Left ventricle myocardium inferior (tissue), 1 donor: ENCODE measurements at regions not wholly inside any gene's neighbourhood (a gene's known extent, or its start where the extent isn't known, plus 50 kb on each side); places are given as distances from the start of the nearest gene placed in this dataset.
A peak's percentile ranks its signal among the peaks of the same experiment; 100 is the strongest.

Experiments used
- DNase-seq: peaks from one replicate; pipeline ENCODE4 v3.0.0-alpha.2; 2020
- H3K27ac ChIP-seq: fragments of 200-600 bp; replicated peaks from 2 replicates; pipeline ENCODE4 v1.8.0; 2021
- H3K27me3 ChIP-seq: fragments of 200-600 bp; 2 replicates; pipeline ENCODE4 v1.8.0; 2021; ENCODE audit warnings: low read depth
- H3K36me3 ChIP-seq: fragments of 200-600 bp; 2 replicates; pipeline ENCODE4 v1.8.0; 2021
- H3K4me1 ChIP-seq: fragments of 200-600 bp; 2 replicates; pipeline ENCODE4 v1.8.0; 2021
- H3K4me3 ChIP-seq: fragments of 200-600 bp; 2 replicates; pipeline ENCODE4 v1.8.0; 2021; ENCODE audit warnings: mild to moderate bottlenecking, moderate library complexity
- H3K9me3 ChIP-seq: fragments of 200-600 bp; replicated peaks from 2 replicates; pipeline ENCODE4 v1.8.0; 2021
- intact Hi-C: fragments of 100-400 bp; cut with micrococcal nuclease; formaldehyde crosslinking; loops from one replicate; pipeline ENCODE4 v1.11.0; 2022
- TF ChIP-seq, protein P1 (sequence below): fragments of 200-600 bp; IDR thresholded peaks from 2 replicates; pipeline ENCODE4 v1.8.0; 2021; ENCODE audit warnings: antibody characterized with exemption, mild to moderate bottlenecking, borderline replicate concordance
- donor health status: DM: no; HTN: yes; CAD: no; lungs with severe emphysema.

- H3K4me1 ChIP-seq = no peaks in the 10 kb centered on the region
- no peaks in the 10 kb centered on the region for H3K36me3 ChIP-seq
- intact Hi-C loops = no loop called here
- DNase-seq = peak; percentile 2
- no peak overlapping the region for H3K4me3 ChIP-seq
- TF ChIP-seq, protein P1, sequence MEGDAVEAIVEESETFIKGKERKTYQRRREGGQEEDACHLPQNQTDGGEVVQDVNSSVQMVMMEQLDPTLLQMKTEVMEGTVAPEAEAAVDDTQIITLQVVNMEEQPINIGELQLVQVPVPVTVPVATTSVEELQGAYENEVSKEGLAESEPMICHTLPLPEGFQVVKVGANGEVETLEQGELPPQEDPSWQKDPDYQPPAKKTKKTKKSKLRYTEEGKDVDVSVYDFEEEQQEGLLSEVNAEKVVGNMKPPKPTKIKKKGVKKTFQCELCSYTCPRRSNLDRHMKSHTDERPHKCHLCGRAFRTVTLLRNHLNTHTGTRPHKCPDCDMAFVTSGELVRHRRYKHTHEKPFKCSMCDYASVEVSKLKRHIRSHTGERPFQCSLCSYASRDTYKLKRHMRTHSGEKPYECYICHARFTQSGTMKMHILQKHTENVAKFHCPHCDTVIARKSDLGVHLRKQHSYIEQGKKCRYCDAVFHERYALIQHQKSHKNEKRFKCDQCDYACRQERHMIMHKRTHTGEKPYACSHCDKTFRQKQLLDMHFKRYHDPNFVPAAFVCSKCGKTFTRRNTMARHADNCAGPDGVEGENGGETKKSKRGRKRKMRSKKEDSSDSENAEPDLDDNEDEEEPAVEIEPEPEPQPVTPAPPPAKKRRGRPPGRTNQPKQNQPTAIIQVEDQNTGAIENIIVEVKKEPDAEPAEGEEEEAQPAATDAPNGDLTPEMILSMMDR = no peak
- H3K9me3 ChIP-seq = peaks cover 12% of the 10 kb centered on the region
- H3K27me3 ChIP-seq = peaks cover 39% of the 10 kb centered on the region
- no peak overlapping the region for H3K27ac ChIP-seq
These were observed 867.1 kb downstream of the BRD1 start for GRCh38 chr22:48960576-48960975.

DNA sequence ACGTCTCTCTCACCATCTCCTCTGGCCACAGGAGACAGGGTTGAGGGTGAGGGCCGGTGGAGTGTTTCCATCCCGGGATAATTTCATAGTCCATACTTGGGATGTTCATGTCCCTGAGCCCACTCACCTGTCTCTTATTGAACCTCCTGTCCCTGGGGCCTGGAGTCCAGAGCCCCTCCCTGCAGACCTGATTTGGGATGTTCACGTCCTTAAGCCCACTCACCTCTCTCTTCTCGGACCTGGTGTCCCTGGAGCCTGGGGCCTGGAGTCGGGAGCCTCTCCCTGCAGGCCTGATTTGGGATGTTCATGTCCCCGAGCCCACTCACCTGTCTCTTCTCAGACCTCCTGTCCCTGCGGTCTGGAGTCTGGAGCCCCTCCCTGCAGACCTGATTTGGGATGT is 868.2 kb downstream of the BRD1 start:
- peaks cover 46% of the 10 kb centered on the region for H3K27me3 ChIP-seq
- H3K4me3 ChIP-seq = no peak overlapping the region
- intact Hi-C loops = no loop called here
- TF ChIP-seq, protein P1 = no peak
- no peak overlapping the region for H3K27ac ChIP-seq
- peaks cover 12% of the 10 kb centered on the region for H3K9me3 ChIP-seq
- no peaks in the 10 kb centered on the region for H3K36me3 ChIP-seq
- H3K4me1 ChIP-seq = no peaks in the 10 kb centered on the region
- no peak for DNase-seq

- peaks cover 7% of the 10 kb centered on the region for H3K9me3 ChIP-seq
- no peak overlapping the region for H3K4me3 ChIP-seq
- DNase-seq = no peak
- H3K27me3 ChIP-seq = peaks cover 55% of the 10 kb centered on the region
- no peaks in the 10 kb centered on the region for H3K4me1 ChIP-seq
- no peak overlapping the region for H3K27ac ChIP-seq
- intact Hi-C loops = no loop called here
- no peaks in the 10 kb centered on the region for H3K36me3 ChIP-seq
- TF ChIP-seq, protein P1 = no peak
These were observed 869.7 kb downstream of the BRD1 start for GRCh38 chr22:48957987-48958321.

GRCh38 chr22:48957311-48957986 is 870.2 kb downstream of the BRD1 start:
- peaks cover 58% of the 10 kb centered on the region for H3K27me3 ChIP-seq

DNA sequence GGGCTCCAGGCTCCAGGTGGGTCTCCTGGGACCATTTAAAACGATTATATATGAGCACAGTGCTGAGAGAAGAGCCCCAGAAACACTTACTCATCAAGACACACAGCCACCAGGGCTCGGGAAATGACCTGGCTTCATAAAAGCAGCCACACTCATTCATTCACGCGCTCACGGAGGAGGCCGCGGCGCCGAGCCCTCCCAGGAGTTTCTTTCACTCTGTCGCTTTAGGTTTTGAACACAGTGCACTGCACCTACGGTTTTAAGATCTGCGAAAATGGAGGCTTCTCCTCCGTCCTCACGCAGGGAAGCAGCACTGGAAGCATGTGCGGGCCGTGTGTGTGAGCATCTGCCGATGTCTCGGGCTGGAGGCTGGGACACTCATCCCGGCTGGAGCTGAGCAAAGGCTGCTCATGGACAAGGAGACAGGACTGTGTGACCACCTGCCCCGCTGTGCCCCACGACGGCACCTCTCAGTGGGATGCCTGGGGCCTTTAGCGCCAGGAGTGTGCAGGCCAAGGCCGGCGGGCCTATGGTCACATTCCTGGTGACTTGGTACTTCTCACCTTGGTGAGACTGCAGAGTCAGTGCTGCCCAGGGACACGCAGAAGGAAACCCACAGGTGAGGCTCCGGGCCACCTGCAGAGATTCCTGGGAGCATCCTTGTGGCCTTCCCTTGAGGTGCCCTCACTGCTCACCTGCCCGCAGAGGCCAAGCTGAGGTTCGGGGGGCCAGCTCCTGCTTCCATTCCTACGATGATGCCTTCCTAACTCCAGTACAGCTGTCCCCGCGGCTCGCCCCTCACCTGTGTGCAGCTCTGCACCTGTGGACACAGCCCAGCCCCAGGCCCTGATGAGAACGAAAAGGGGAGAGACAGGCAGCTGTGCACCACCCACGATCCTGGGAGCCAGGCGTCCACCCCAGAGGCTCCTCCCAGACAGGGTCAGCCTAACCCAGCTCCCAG is 872.0 kb downstream of the BRD1 start:
- DNase-seq = no peak
- Histone ChIP-seq H3K4me1 (no peaks in the 10 kb centered on the region), H3K4me3 (no peak overlapping the region), H3K9me3 (peaks cover 7% of the 10 kb centered on the region), H3K27ac (no peak overlapping the region), H3K27me3 (peaks cover 58% of the 10 kb centered on the region), H3K36me3 (no peaks in the 10 kb centered on the region)
- intact Hi-C loops = no loop called here
- TF ChIP-seq, protein P1 = no peak

More at GRCh38 chr22:48957311-48957986, 870.2 kb downstream of the BRD1 start:
- Histone ChIP-seq H3K4me3 (no peak overlapping the region), H3K36me3 (no peaks in the 10 kb centered on the region), H3K9me3 (peaks cover 7% of the 10 kb centered on the region), H3K27ac (no peak overlapping the region), H3K4me1 (no peaks in the 10 kb centered on the region)
- DNase-seq = no peak
- intact Hi-C loops = no loop called here
- TF ChIP-seq, protein P1 = no peak
